RWPE1 (cell line): ENCODE measurements at regions not wholly inside any gene's neighbourhood (a gene's known extent, or its start where the extent isn't known, plus 50 kb on each side); places are given as distances from the start of the nearest gene placed in this dataset.
A peak's percentile ranks its signal among the peaks of the same experiment; 100 is the strongest.

Source experiments
- CTCF ChIA-PET: fragments of 350-600 bp; sonication (Branson Sonifier 250); formaldehyde crosslinking; extraction: SDS; loops from one replicate; lab custom pipeline; 2021; lab: Yijun Ruan, JAX
- POLR2A ChIA-PET: fragments of 400-600 bp; formaldehyde crosslinking; extraction: SDS; loops from one replicate; lab custom pipeline; 2020; ENCODE audit warnings: antibody characterized with exemption; ENCODE audit not compliant: low non-redundant PET; lab: Yijun Ruan, JAX
- DNase-seq: peaks from one replicate; pipeline ENCODE4 v3.0.0; 2012; ENCODE audit warnings: low spot score
- H3K27ac ChIP-seq: fragments of 450-650 bp; 2 replicates; pipeline ENCODE4 v1.5.1; 2017
- CTCF ChIP-seq: fragments of 450-650 bp; conservative IDR thresholded peaks from 2 replicates; pipeline ENCODE4 v1.5.1; 2017; ENCODE audit warnings: low read depth, mild to moderate bottlenecking

- DNase-seq, result no peak
- TF ChIP-seq CTCF, result no peak
- CTCF ChIA-PET, result no interaction called here
- no peak overlapping the region for H3K27ac ChIP-seq
- POLR2A ChIA-PET, result no interaction called here
These were observed 688.2 kb downstream of the QKI start for GRCh38 chr6:164102693-164103092.

GRCh38 chr6:164101859-164102258, 687.3 kb downstream of the QKI start:
- no peak for DNase-seq
- ChIA-PET POLR2A (no interaction called here), CTCF (no interaction called here)
- no peak overlapping the region for H3K27ac ChIP-seq
- TF ChIP-seq CTCF, result no peak

DNA sequence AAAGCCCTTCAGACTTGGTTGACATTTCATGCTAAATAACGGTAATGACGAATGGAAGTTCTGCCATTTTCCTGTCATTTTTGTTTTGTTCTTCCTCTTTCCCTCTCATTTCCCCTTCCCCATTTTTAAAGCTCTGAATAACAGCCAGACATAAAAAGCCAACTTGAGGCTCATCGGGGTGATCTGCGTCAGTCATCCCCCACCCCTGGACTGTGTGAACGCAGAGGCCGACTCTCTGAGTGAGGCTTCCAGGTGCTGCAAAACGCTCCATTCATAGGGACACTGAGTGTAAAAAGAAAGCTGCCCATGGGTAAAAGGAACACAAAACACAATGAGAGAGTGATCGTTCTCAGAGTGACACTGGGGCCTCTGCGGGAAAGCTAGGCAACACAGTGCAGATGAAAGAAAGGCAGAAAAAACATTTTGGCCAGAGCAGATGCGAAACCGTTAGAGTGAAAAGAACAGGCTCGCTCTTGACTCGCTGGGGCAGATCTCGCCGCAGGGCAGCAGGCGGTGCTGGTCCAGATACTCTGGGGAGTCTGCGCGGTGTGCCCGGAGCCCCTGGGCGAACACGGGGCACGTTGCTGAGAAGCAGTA, 684.8 kb downstream of the QKI start:
- ChIA-PET CTCF (no interaction called here), POLR2A (no interaction called here)
- no peak overlapping the region for H3K27ac ChIP-seq
- TF ChIP-seq CTCF, result no peak
- DNase-seq, result no peak

DNA sequence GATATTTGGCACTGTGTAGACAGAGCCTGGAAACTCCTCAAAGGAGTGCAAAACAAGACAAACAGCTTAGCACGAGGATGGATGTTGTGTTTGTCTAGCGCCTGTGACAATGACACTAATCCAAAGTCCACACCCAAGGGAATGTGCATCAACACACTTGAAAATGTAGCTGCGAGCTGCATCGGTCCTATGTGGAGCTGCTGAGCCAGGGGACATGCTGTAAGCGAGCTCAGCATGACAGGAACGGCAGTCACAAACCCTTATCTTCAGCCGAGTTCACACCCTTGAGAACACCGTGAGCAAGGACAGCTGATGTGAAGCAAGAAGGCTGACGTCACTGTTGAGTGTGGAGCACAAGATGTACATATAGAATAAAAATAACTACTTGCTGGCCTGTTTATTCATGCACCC, 684.3 kb downstream of the QKI start:
- POLR2A ChIA-PET, result no interaction called here
- CTCF ChIA-PET, result no interaction called here
- no peak for DNase-seq
- no peak for TF ChIP-seq CTCF
- no peak overlapping the region for H3K27ac ChIP-seq

- peak; percentile 37 for DNase-seq
- no peak for TF ChIP-seq CTCF
- H3K27ac ChIP-seq, result no peak overlapping the region
- ChIA-PET POLR2A (no interaction called here), CTCF (no interaction called here)
These were observed 683.3 kb downstream of the QKI start for GRCh38 chr6:164097551-164098398.

- no peak for DNase-seq
- TF ChIP-seq CTCF, result no peak
- H3K27ac ChIP-seq, result no peak overlapping the region
- POLR2A ChIA-PET, result no interaction called here
- CTCF ChIA-PET, result no interaction called here
These were observed 682.5 kb downstream of the QKI start for GRCh38 chr6:164097056-164097455.
